CD4-positive, alpha-beta T cell treated with Interleukin-12 subunit alpha and Interleukin-12 subunit beta, for 1 hour (primary cell): ENCODE measurements at regions not wholly inside any gene's neighbourhood (a gene's known extent, or its start where the extent isn't known, plus 50 kb on each side); places are given as distances from the start of the nearest gene placed in this dataset.
"Not testable (repeated sequence)": the region's sequence is repeated elsewhere in the genome, so short reads cannot be mapped to it uniquely, and the experiment has no call there.

ENCODE experiments used
- DNase-seq: peaks from one replicate; pipeline ENCODE4 v3.0.0-alpha.2; 2020

DNA sequence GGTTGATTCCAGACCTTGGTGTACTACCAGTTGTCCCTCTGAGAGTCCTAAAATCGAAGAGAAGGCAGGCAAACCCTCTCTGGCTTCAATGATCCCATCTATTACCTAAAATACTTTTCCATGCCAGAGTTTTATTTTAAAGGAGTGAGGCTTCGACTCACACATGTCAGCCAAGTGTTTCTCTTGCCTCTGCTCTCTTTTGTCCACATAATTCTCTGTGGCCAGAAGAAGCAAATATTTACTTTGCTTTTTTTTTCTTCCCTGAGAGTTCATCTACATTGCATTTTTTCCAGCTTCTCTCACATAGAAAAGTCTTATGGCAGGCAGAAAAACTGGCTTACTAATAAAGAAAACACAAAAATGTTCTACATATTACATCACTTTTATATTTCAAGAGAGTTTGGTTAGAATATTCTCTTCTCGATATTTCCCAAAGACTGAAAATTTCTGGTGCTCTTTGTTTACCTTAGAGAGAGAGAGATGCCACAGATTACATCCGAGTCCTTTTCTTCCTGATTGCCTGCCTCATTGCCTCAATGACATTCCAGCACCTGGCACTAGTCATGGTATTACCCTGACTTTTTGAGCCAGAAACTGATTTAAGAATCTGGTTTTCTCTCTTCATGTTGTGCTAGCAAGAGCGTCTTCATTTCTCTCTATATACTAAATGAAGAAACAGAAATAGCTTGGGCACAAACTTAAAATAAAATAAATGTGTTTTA is 170.3 kb upstream of the FAM174A start:
- not testable (repeated sequence) for DNase-seq

DNA sequence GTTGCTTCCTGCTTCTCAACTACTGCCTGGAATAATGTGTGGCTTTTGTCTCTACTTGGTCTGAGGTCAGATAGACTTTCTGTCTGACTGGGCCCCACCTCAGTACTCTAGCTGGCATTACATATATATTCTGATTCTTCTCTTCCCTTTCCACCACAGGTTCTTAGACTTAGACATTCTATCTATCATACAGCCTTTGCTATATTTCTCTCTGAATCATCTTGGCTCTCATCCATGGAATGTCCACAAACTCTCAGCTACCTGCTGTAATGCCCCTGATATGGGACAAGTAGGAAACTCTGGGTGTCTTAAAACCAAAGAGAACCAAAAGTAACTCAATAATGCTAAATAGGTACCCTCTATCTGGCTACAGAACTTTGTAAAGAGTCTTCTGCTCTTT is 170.8 kb upstream of the FAM174A start:
- not testable (repeated sequence) for DNase-seq

DNA sequence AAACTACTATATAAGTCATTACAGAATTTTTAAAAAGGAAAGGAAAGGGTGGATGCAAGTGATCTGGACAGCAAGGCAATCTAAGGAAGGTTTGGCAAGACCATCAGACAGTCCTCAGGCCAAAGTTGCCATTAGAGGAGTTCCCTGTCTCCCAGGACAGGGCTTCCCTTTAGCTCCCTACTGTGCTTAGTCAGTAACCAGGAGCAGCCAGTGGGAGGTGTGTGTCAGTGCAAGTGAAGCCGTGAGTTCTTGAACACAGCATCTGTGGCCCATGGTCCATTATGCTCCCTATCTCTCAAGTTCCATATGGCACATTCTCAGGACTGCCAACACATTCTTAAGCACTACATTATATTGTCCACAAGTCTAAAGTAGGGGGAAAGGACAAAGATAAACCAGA is 175.2 kb upstream of the FAM174A start:
- not testable (repeated sequence) for DNase-seq

DNA sequence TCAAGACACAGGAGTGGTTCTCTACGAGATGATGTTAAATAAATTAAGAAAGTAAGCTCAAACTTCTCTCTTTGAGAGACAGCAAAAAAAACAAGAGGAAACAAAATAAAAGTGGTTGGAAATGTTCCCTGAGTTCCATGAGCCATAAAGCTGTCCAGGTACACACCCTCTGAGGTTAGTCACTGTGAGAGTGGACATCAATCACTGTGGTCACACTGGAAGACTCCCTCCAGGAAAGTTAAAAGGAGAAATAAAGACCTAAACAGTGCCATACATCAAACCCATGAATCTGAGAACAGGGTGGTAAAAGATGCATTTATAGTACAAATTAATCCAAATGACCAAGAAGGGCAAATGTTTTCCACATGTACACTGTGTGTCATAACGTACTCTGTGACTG is 188.9 kb upstream of the FAM174A start:
- DNase-seq, result not testable (repeated sequence)

DNA sequence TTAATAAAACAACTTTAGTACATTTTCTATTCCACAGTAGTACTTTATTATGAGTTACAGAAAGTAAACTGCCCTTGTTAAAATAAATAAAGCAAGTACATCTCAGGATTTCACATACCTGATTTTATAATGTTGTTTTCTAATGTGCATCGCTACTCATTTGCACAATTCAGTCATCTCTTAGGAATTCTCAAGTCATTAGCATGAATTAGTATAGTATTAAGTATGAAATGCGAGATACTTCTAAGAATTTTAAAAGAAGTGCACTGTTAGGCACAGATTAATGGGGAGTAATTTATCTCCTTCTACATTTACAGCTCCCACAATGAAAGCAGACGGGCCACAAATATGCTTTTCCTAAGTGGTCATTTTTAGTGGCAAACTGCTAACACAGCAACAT is 193.7 kb upstream of the FAM174A start:
- DNase-seq, result not testable (repeated sequence)

DNA sequence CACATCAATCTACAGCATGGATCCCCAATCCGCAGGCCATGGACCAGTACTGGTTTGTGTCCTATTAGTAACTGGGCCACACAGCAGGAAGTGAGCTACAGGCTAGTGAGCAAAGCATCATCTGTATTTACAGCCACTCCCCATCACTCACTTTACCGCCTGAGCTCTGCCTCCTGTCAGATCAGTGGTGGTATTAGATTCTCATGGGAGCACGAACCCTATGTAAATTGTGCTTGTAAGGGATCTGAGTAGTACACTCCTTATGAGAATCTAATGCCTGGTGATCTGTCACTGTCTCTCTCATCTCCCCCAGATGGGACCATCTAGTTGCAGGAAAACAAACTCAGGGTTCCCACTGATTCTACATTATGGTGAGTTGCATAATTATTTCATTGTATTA is 212.7 kb upstream of the FAM174A start:
- DNase-seq, result no peak

DNA sequence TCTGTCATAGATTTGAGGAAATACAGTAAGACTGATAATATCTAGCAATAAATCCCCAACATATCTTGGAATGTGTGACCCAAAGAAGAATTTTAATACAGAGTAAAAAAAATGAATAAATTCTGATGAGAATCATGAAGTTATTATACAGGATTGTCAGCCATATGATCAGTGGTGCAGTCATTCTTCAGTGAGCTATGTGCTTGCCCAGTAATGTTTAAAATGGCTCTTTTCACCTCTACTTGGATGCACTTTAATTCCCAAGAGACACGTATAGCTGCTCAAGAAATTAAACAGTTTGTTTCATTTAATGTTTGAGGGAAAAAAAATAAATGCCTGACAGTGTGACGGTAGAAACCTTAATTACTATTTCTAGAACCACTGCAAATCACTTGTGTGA is 215.3 kb upstream of the FAM174A start:
- no peak for DNase-seq

DNA sequence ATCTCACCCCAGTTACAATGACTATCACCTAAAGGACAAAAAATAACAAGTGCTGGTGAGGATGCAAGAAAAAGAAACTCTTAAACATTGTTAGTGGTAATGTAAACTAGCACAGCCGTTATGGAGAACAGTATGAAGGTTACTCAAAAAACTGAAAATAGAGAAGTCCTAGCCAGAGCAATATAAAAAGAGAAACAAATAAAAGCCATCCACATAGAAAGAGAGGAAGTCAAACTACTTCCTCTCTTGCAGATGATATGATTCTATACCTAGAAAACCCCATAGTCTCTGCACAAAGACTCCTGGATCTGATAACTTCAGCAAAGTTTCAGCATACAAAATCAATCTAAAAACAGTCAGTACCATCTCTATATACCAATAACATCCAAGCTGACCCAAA is 221.5 kb upstream of the FAM174A start:
- DNase-seq, result no peak

DNA sequence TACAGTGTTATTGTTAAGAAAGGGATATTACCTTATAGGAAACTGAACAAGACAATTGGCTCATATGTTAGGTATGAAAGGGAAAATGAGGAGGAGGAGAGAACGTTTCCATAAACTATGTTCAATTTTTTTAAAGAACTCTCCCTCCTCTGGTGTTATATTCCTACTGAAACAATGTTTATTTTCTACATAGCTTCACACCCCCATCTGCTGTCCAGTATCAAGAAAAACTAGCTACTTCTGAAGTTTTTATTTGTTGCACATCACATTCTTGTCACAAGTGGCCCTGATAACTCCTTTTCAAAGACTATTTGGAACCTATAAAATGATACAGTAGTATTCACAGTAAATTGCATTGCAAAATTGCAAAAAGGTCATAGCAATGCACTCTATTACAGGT is 223.4 kb upstream of the FAM174A start:
- no peak for DNase-seq

DNA sequence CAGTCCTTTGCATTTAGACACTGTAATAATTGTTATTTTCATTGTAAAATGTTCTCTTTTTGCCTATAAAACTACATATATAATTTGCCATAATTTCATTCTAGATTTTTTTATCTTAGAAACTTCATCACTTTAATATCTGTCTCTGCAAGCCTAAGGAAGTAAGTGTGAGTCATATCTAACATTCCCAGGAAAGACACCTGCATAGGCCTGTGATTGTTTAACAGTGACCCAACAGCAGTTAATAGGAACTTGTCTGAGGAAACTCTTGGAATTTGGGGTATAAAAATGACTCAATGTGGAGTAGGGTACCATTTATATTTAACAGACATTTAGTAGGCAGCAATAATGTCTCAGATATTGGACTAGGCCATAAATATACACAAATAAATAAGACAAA is 229.2 kb upstream of the FAM174A start:
- DNase-seq, result no peak

DNA sequence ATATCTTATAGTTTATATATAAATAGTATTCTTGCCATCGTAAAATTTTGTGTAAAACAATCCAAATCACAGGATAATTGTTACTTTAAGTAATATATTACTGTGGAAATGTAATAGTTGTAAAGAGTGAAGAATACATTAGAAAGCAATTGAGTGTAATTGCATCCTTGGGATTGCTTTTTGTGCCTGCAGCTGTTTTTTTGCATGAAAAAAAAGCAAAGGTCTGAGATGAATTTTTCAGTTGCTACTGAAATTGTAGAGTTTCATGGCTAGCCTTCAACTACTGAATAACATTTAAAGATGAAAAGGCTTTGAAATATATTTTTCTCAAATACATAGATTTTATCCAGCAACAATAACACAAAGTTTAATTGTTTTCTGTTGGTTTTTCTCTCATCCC is 232.0 kb upstream of the FAM174A start:
- DNase-seq, result no peak

DNA sequence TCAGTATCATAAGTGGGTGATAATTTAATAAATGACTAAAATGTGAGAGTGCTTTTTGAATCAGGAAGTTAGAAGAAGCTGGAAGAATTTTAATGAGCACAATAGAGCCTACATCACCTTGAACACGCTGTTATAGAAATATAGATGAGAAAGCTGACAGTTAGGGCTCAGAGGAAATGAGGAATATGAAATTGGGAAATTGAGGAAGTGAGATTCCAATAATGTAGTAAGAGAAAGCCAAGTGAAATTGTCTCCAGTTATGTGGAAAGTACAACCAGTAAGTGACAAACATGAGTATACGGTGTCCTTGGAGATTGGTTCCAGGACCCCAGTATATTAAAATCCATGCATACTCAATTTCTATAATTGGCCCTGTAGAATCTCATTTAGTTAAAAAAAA is 235.9 kb upstream of the FAM174A start:
- no peak for DNase-seq

DNA sequence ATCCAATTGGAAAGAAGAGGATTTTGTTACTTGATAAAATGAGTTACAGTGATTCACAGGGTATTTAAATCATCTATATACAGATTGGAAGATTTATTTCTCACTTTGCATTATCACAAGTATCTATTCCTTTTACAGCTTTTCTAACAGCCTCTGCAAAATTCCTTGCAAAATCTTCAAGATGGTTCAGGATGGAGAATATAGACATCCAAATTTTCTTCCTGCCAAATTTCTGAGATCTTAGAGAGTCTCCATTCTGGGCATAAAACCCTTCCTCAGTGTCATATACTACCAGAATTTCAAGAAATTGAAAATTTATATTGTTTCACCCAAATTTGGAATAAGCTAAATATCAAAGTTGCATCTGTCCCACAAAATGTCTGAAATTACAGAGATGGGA is 259.1 kb upstream of the FAM174A start:
- DNase-seq, result no peak

DNA sequence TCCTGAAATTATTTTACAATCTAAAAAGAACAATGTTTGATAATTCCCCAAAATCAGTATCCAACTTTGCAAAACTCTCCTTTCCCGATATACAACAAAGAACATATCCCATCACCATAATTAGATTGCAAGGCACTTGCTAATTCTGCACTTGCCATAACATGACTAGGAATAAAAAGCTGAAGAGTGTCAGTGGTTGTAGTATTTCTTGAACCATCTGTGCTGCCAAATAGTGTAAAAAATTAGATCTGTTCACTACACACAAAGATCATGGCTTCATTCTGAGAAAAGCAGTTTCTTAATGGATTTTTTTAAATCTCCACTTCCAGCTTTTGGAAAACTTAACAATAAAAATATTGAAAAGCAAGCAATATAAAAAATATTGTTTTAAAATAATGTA is 259.5 kb upstream of the FAM174A start:
- DNase-seq, result no peak

DNA sequence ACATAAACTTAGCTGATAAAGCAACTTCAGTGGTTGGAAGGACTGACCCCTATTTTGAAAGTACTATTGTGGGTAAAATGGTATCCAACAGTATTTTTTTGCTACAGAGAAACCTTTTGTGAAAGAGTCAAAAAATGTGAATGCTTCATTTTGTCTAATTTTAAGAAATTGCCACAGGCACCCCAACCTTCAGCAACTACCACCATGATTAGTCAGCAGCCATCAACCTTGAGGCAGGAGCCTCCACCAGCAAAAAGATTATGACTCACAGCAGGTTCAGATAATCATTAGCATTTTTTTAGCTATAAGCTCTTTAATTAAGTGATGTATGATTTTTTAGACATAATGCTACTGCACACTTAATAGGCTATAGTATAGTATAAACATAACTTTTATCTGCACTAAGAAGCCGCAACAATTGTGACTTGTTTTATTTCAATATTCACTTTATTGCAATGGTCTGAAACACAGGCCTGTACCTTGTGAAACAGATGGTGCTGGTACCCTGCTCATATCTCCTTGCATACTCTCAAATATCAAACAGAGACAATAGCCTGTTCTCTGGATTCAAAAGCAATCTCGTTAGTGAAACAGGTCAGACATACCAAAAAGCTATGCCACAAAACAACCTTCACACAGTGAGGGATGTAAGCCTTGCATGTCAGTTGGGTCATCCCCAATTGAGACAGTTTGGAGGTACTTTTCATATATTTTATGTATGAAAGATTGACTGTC is 261.2 kb upstream of the FAM174A start:
- no peak for DNase-seq

DNA sequence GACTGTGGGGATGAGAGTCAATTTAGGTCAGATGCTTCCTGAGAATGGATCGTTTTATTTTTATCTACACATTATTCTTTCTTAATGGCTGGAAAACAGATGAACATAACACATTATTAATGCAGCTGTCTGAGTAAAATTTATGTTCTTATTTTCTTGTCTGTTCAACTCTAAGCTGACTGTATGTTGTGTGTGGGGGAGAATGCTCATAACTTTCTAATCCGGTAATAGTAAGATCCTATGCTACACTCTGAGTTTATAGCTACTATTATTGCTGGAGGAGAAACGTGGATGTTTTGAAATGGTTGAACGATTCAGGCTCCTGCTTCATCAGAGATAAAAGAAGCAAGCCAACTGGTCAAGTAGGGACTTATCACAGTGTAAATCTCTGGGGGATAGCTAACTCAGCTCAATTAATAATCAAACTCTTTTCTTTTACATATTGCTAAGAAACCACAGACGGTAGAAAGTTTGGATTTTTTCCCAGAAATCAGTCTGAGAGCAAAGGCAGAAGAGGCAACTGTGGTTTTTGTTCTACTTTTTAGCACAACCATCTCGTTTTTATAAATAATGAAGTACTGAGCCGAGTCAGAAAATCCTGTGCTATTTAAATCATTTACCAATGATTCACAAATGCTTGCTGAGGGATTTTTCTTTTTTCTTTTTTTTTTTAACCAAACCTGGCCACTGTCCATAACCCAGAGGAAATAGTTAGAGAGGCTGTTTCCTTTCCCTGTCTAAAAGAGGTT is 265.0 kb upstream of the FAM174A start:
- DNase-seq, result no peak

DNA sequence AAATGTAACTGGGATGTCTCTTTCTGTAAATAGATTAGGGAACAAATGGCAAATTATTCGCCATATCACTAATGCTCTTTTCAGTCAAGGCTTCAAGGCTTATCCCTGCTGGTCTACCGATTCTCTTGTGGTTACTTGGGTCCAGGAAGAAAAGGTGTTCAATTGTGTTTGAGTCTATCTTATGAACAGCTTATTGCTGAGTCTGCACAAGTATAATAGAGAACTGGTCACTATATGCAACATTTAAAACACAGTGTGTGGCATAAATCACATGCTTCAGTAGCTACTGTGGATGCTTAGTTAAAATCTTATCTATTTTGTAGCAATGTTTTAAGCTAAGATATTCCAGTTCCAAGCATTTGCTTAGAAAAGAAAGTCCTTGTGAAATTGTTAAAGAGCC is 274.2 kb upstream of the FAM174A start:
- no peak for DNase-seq

DNA sequence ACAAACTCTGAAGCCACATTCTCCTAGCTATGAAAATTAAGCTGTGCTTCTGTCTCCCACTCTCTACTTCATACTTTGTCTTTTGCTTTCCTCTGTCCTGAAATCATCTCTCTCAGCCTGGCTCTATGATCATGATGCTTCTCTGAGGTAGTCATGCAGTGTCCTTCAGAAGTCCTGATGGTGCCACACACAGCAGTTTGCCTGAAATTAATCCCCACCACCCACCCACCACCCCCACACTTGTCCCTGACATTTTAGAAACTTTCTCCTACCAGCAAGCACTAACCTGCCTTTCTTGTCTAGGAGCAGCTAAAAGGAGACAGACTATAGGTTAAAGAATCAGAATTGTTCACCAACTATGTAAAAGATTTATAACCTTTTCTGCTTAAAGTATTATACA is 282.2 kb upstream of the FAM174A start:
- DNase-seq, result no peak

DNA sequence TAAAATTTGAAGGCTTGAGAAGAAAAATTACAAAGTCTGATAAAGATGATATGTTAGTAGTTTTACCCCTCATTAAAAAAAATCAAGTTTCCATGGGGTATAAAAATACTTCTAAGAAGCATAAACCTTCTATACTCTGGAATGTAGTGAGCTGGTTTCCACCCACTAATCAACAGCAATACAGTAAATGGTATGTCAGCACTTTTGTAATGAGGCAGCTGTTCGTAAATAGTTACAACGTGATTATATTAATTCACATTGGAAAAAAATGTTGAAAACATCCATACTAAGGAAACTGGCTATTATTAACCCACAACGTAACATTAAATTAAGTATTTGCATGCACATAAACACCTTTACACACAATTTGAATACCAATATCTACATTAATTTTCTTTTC is 283.1 kb upstream of the FAM174A start:
- DNase-seq, result no peak

DNA sequence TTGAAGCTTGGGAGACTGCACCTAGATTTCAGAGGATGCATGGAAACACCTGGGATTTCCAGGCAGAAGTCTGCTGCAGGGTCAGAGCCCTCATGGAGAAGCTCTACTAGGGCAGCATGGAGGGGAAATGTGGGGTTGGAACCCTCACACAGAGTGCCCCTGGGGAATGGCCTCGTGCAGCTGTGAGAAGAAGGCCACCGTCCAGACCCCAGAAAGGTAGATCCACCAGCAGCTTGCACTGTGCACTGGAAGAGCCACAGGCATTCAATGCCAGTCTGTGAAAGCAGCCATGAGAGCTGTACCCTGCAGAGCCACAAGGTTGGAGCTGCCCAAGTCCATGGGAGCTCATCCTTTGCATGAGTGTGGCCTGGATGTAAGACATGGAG is 285.3 kb upstream of the FAM174A start:
- no peak for DNase-seq

DNA sequence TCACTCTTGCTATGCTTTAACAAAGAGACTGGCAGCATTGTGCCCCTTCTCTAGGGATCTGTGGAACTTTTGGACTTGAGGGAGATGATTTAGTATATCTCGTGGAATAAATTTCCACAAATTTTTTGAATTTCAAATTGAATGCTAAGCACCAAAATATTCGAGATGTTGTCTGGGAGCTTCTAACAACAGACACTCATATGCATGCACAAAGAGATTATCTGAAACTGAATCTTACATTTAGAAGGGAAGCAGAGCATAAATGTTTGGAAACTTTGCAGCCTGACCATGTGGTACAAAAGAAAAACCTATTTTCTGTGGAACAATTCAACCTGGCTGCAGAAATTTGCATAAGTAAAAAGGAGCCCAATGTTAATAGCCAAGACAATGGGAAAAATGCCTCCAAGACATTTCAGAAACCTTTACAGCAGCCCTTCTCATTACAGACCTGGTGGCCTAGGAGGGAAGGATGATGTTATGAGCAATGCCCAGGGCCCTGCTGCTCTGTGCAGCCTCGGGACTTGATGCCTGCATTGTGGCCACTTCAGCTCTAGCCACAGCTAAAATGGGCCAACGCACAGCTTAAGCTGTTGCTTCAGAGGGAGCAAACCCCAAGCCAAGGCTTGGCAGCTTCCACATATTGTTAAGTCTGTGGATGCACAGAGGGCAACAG is 285.8 kb upstream of the FAM174A start:
- no peak for DNase-seq

DNA sequence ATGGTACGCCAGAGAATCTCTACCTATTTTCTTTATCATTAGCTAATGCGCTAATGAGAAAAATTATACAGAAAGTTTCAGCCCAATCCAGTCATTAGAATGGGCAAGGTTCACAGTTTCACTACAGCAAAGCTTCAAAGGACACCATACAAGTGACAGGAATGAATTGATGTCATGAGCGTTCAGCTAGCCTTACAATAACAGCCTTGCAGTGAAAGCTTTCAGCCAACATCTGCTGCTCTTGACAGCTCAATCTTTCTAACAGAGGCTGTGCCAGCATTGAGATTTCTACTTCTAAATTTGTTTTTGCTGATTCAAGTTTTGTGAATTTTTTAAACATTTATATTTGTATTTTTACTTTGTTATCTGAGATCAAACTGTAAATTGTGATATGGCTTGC is 302.4 kb upstream of the FAM174A start:
- no peak for DNase-seq

DNA sequence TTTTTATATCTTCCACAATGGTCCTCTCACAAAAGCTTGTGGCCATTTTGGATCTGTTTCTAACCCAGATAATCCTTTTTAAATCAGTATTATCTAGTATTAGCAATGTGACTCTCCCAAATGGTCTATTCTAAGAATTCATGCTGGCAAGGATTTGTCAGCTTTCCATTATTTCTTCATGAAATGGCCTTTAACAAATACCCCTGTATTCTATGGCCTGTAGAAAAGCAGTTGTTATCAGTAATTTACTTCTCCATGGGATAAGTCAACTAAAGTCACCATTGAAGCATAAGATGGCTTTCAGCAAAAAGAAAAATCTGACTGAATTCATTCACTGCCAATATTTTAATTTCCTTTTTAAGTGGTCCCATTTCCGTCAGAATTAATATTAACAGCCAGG is 346.4 kb upstream of the FAM174A start:
- no peak for DNase-seq

DNA sequence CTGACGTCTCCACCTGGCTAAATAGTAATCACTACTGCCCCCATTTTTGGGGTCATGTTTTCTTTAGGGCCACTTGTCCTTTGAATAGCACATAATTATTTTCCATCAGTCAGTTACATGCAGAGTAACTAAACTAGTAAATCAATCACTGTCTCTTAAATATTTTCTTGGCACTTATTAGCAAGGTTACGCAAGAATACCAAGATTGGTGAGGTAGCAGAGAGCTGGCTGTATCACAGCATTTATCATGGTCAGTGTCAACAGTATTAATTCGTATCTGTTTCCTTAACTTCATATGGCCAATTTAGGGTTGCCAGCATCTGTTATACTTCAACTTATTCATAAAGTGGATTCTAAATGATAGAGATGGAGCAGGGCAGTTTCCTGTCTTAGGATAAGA is 346.8 kb upstream of the FAM174A start:
- no peak for DNase-seq
